Endothelial cell of umbilical vein (primary cell): ENCODE measurements at regions not wholly inside any gene's neighbourhood (a gene's known extent, or its start where the extent isn't known, plus 50 kb on each side); places are given as distances from the start of the nearest gene placed in this dataset.

ENCODE experiments used
- BruUV-seq: library from RNA; stranded (reverse); fragments of 400-500 nt; replicated peaks from 2 replicates; lab custom pipeline; 2021; lab: Mats Ljungman, UMichigan
- CTCF ChIA-PET: fragments of 300-600, 350-600 bp; sonication (Branson Sonifier 250); formaldehyde crosslinking; loops from one replicate; lab custom pipeline; 2021; ENCODE audit warnings: antibody characterized with exemption, inconsistent platforms; lab: Charles Lee
- POLR2A ChIA-PET: fragments of 300-600, 350-600 bp; sonication (Branson Sonifier 250); formaldehyde crosslinking; loops from one replicate; lab custom pipeline; 2021; ENCODE audit warnings: antibody characterized with exemption, inconsistent platforms; lab: Charles Lee
- DNase-seq: peaks from one replicate; pipeline ENCODE4 v3.0.0-alpha.2; 2011; ENCODE audit warnings: low read depth, low spot score
- FAIRE-seq: peaks from 2 replicates; lab custom pipeline; 2011; peaks lifted over from hg19 to GRCh38; lab: Jason Lieb, UNC
- H2AFZ ChIP-seq: 2 replicates; pipeline ENCODE4 v1.6.0; 2012; ENCODE audit warnings: low read depth, low read length, control low read depth, inconsistent platforms
- H3K27ac ChIP-seq: 2 replicates; pipeline ENCODE4 v1.5.1; 2011; ENCODE audit warnings: low read depth, mild to moderate bottlenecking, control low read depth, low read length, moderate library complexity; ENCODE audit not compliant: insufficient read depth
- H3K27me3 ChIP-seq, 2 experiments: 2 replicates each; pipeline versions ENCODE4 v1.6.0 to v1.6.1; 2011; ENCODE audit warnings: low read length in 2 of 2, mixed read lengths in 1 of 2; ENCODE audit not compliant: control insufficient read depth in 2 of 2, insufficient read depth in 2 of 2
- H3K36me3 ChIP-seq, 2 experiments: 2 replicates in 1 of 2; 3 replicates in 1 of 2; pipeline ENCODE4 v1.5.1; 2011; ENCODE audit warnings: low read length in 2 of 2, mild to moderate bottlenecking in 1 of 2, moderate library complexity in 1 of 2; ENCODE audit not compliant: control insufficient read depth in 2 of 2, insufficient read depth in 2 of 2; ENCODE audit errors: extremely low read depth in 1 of 2
- H3K4me1 ChIP-seq: 3 replicates; pipeline ENCODE4 v1.5.1; 2011; ENCODE audit warnings: mild to moderate bottlenecking, low read length; ENCODE audit not compliant: control insufficient read depth, insufficient read depth; ENCODE audit errors: extremely low read depth
- H3K4me2 ChIP-seq: 2 replicates; pipeline ENCODE4 v1.6.1; 2011; ENCODE audit warnings: low read length, control low read depth, mixed read lengths; ENCODE audit not compliant: insufficient read depth
- H3K4me3 ChIP-seq, 3 experiments: fragments of 200-600 bp in 1 of 3; sonication (generic), shearing (Covaris generic) in 1 of 3; replicated peaks in 1 of 3; 2 replicates each; pipeline ENCODE4 v1.5.1; 2011 to 2016; ENCODE audit warnings: control low read depth in 3 of 3, low read length in 3 of 3, mild to moderate bottlenecking in 2 of 3, inconsistent platforms in 1 of 3, low read depth in 1 of 3, moderate library complexity in 1 of 3; ENCODE audit not compliant: insufficient read depth in 1 of 3
- H3K79me2 ChIP-seq: 2 replicates; pipeline ENCODE4 v1.6.0; 2012; ENCODE audit warnings: low read length, inconsistent platforms; ENCODE audit not compliant: control insufficient read depth, insufficient read depth
- H3K9ac ChIP-seq: replicated peaks from 2 replicates; pipeline ENCODE3; 2011; ENCODE audit warnings: low read length, control low read depth; ENCODE audit not compliant: insufficient read depth; ENCODE audit errors: extremely low read depth
- H3K9me1 ChIP-seq: replicated peaks from 3 replicates; pipeline ENCODE4 v1.6.0; 2011; ENCODE audit warnings: mild to moderate bottlenecking, low read length; ENCODE audit not compliant: control insufficient read depth, insufficient read depth; ENCODE audit errors: extremely low read depth
- H3K9me3 ChIP-seq: replicated peaks from 2 replicates; pipeline ENCODE4 v1.5.1; 2012; ENCODE audit warnings: low read length, inconsistent platforms; ENCODE audit not compliant: control insufficient read depth, insufficient read depth
- H4K20me1 ChIP-seq: replicated peaks from 2 replicates; pipeline ENCODE3; 2011; ENCODE audit warnings: mild to moderate bottlenecking, low read length; ENCODE audit not compliant: control insufficient read depth, insufficient read depth; ENCODE audit errors: extremely low read depth
- EZH2 ChIP-seq: IDR thresholded peaks from 2 replicates; pipeline ENCODE4 v1.6.1; 2012; ENCODE audit warnings: borderline replicate concordance, low read depth, mild to moderate bottlenecking, moderate library complexity, low read length, inconsistent platforms; ENCODE audit not compliant: severe bottlenecking
- FOS ChIP-seq: IDR thresholded peaks from 2 replicates; pipeline ENCODE4 v1.6.1; 2011; ENCODE audit warnings: mild to moderate bottlenecking, low read length, moderate library complexity, borderline replicate concordance; ENCODE audit not compliant: insufficient read depth
- GATA2 ChIP-seq: IDR thresholded peaks from 2 replicates; pipeline ENCODE4 v1.7.0; 2011; ENCODE audit warnings: low read depth, mild to moderate bottlenecking, moderate library complexity, mixed read lengths, low read length; ENCODE audit not compliant: insufficient read length, insufficient read depth
- JUN ChIP-seq: IDR thresholded peaks from 2 replicates; pipeline ENCODE4 v1.6.1; 2011; ENCODE audit warnings: borderline replicate concordance, low read depth; ENCODE audit not compliant: insufficient read length, insufficient read depth
- MAX ChIP-seq: IDR thresholded peaks from 2 replicates; pipeline ENCODE4 v1.6.1; 2011; ENCODE audit not compliant: insufficient read depth, insufficient read length
- MYC ChIP-seq: IDR thresholded peaks from one replicate; pipeline ENCODE4 v1.6.1; 2011; ENCODE audit warnings: mild to moderate bottlenecking, low read depth, low read length
- POLR2A ChIP-seq: IDR thresholded peaks from 2 replicates; pipeline ENCODE4 v1.6.1; 2012; ENCODE audit warnings: low read depth, mild to moderate bottlenecking, control low read depth, low read length
- POLR2AphosphoS5 ChIP-seq: IDR thresholded peaks from 2 replicates; pipeline ENCODE4 v1.6.1; 2012; ENCODE audit warnings: low read depth, mild to moderate bottlenecking, control low read depth, low read length, moderate library complexity; ENCODE audit not compliant: insufficient read depth
- dilution Hi-C: fragments of 300-500 bp; cut with MboI; formaldehyde crosslinking; loops from one replicate; pipeline ENCODE4 v1.15.0; 2019; ENCODE audit warnings: low sequenced_read_pairs; ENCODE audit not compliant: extremely low pct_ligation_motif_present
- intact Hi-C: fragments of 100-400 bp; cut with micrococcal nuclease; formaldehyde crosslinking; loops from one replicate; pipeline ENCODE4 v1.10.0; 2022
- TF ChIP-seq, protein P1 (sequence below), 2 donors: IDR thresholded peaks; 1 replicate in 1 of 2; 2 replicates in 1 of 2; pipeline ENCODE4 v1.5.1; 2011; ENCODE audit warnings: low read length in 2 of 2, mild to moderate bottlenecking in 2 of 2, moderate library complexity in 2 of 2, control low read depth in 1 of 2, inconsistent platforms in 1 of 2, low read depth in 1 of 2; ENCODE audit not compliant: insufficient read depth in 1 of 2; ENCODE audit errors: extremely low read depth in 1 of 2

GRCh38 chr22:48568736-48569330 lies 1258.8 kb downstream of the BRD1 start:
- TF ChIP-seq JUN, result no peak
- TF ChIP-seq EZH2, result no peak
- TF ChIP-seq MAX, result no peak
- TF ChIP-seq MYC, result no peak
- no peak for TF ChIP-seq POLR2A
- TF ChIP-seq, protein P1, sequence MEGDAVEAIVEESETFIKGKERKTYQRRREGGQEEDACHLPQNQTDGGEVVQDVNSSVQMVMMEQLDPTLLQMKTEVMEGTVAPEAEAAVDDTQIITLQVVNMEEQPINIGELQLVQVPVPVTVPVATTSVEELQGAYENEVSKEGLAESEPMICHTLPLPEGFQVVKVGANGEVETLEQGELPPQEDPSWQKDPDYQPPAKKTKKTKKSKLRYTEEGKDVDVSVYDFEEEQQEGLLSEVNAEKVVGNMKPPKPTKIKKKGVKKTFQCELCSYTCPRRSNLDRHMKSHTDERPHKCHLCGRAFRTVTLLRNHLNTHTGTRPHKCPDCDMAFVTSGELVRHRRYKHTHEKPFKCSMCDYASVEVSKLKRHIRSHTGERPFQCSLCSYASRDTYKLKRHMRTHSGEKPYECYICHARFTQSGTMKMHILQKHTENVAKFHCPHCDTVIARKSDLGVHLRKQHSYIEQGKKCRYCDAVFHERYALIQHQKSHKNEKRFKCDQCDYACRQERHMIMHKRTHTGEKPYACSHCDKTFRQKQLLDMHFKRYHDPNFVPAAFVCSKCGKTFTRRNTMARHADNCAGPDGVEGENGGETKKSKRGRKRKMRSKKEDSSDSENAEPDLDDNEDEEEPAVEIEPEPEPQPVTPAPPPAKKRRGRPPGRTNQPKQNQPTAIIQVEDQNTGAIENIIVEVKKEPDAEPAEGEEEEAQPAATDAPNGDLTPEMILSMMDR (IDR thresholded peaks at IDR 0.05; ENCODE audit: extremely low read depth in 1 of 2, insufficient read depth in 1 of 2, low read depth in 1 of 2, low read length in 2 of 2), result no peak
- no peak for TF ChIP-seq POLR2AphosphoS5
- no peak for TF ChIP-seq FOS
- no peak for TF ChIP-seq GATA2
- H2AFZ ChIP-seq, result no peak overlapping the region
- intact Hi-C loops (no loop called here), dilution Hi-C loops (no loop called here)
- H3K9ac ChIP-seq, result no peak overlapping the region
- H3K27ac ChIP-seq, result no peak overlapping the region
- H3K36me3 ChIP-seq, result no peaks in the 10 kb centered on the region
- no TSS peak for BruUV-seq
- H3K4me2 ChIP-seq, result no peak overlapping the region
- DNase-seq, result no peak
- no peaks in the 10 kb centered on the region for H3K4me1 ChIP-seq
- ChIA-PET POLR2A (no interaction called here), CTCF (no interaction called here)
- H3K9me1 ChIP-seq, result no peaks in the 10 kb centered on the region
- H3K9me3 ChIP-seq, result peaks cover 7% of the 10 kb centered on the region
- no peaks in the 10 kb centered on the region for H3K27me3 ChIP-seq
- H3K4me3 ChIP-seq, result no peak overlapping the region
- no peak for FAIRE-seq
- H4K20me1 ChIP-seq, result no peaks in the 10 kb centered on the region
- H3K79me2 ChIP-seq, result no peaks in the 10 kb centered on the region
